ENCODE measurements at regions not wholly inside any gene's neighbourhood (a gene's known extent, or its start where the extent isn't known, plus 50 kb on each side); places are given as distances from the start of the nearest gene placed in this dataset.

GRCh38 chr2:129422028-129422427 is 557.4 kb upstream of the RAB6C start:
- Histone ChIP-seq H3K4me3 (no peak overlapping the region), H3K27ac (no peak overlapping the region)
- TF ChIP-seq CTCF (IDR thresholded peaks at IDR 0.05): no peak
- no peak for DNase-seq (ENCODE audit: low spot score)

DNA sequence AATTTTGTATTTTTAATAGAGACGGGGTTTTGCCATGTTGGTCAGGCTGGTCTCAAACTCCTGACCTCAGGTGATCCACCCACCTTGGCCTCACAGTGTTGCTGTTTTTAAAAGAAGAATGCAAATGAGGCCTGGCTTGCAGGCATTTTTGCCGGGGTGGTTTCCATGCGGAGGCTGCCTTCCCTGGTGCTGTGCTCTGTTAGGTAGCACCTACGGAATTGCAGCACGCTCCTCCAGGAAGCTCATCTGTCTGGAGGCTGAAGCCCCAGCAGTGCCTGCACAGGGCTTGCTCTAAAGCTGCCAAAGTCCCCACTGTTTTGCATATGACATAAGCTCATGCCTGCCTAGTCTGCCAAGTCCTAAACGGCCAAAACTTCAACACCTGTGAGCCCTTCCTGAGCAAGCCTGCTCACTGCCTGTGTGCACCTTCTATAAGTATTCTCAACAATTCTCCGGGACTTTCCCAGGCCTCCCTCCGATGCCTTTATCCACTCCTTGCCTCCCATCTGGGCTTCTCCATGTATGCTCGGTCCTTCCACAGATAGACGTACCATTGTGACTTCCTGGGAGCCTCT is 551.3 kb upstream of the RAB6C start:
- Histone ChIP-seq H3K27ac (no peak overlapping the region), H3K4me3 (no peak overlapping the region)
- no peak for DNase-seq (ENCODE audit: low spot score)
- no peak for TF ChIP-seq CTCF (IDR thresholded peaks at IDR 0.05)

- no peak overlapping the region for H3K27ac ChIP-seq
- DNase-seq (ENCODE audit: low spot score): no peak
- TF ChIP-seq CTCF (IDR thresholded peaks at IDR 0.05): no peak
- H3K4me3 ChIP-seq: no peak overlapping the region
These were observed 548.6 kb upstream of the RAB6C start for GRCh38 chr2:129430911-129431310.

DNA sequence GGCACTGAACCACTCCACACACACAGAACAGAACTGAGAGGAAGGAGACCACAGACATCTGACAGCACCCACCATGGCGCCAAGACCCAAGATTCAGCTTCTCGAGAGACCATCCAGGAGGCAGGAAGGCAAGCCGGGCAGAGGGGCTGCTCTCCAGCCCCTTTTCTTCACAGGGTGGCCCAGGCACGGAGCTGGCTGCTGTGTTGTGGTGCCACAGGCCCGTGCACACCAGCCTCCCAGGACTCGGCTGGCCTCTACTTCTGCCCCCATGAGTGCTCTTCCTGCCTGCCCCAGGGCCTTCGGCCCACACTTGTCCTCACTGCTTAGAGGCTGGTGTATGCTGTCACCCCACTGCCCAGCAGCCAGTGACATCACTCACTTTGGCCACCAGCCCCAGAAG is 547.6 kb upstream of the RAB6C start:
- no peak for TF ChIP-seq CTCF (IDR thresholded peaks at IDR 0.05)
- DNase-seq (ENCODE audit: low spot score): no peak

DNA sequence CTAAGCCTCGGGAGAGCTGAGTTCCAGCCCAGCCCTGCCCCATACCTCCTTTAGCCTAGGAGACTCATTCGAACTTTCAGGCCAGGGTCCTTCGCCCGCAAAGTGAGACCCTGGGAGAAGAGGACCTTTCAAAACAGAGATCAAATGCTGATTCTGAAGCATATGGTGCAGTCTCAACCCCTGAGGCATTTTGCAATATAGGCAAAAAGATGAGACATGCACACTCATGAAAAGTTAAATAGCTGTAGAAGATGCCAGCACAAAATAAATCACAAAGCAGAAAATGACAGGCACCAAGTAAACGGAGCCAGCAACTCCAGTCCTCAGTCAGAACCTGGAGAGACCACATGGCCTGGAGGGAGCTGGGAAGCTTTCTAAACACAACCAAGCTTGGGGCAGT is 542.7 kb upstream of the RAB6C start:
- DNase-seq (ENCODE audit: low spot score): no peak
- TF ChIP-seq CTCF (IDR thresholded peaks at IDR 0.05): no peak
- Histone ChIP-seq H3K4me3 (no peak overlapping the region), H3K27ac (no peak overlapping the region)

More for the DNA sequence above, 547.6 kb upstream of the RAB6C start:
- H3K4me3 ChIP-seq: no peak overlapping the region
- no peak overlapping the region for H3K27ac ChIP-seq

GRCh38 chr2:129437725-129438124 is 541.7 kb upstream of the RAB6C start:
- no peak for TF ChIP-seq CTCF (IDR thresholded peaks at IDR 0.05)
- no peak overlapping the region for H3K4me3 ChIP-seq
- H3K27ac ChIP-seq: no peak overlapping the region
- no peak for DNase-seq (ENCODE audit: low spot score)

GRCh38 chr2:129438501-129439057 is 540.9 kb upstream of the RAB6C start:
- TF ChIP-seq CTCF (IDR thresholded peaks at IDR 0.05): no peak
- no peak overlapping the region for H3K27ac ChIP-seq
- no peak overlapping the region for H3K4me3 ChIP-seq
- no peak for DNase-seq (ENCODE audit: low spot score)

Measured in coronary artery (tissue), 2 donors.